Astrocyte (in vitro differentiated cells and primary cell): ENCODE measurements at regions not wholly inside any gene's neighbourhood (a gene's known extent, or its start where the extent isn't known, plus 50 kb on each side); places are given as distances from the start of the nearest gene placed in this dataset.

Source experiments
- CTCF ChIP-seq: IDR thresholded peaks from 2 replicates; pipeline ENCODE4 v1.5.1; 2011; ENCODE audit warnings: low read depth, mild to moderate bottlenecking, inconsistent platforms, low read length, moderate library complexity; ENCODE audit not compliant: insufficient read depth
- EZH2 ChIP-seq: IDR thresholded peaks from 2 replicates; pipeline ENCODE4 v1.6.1; 2012; ENCODE audit warnings: mild to moderate bottlenecking, low read length, inconsistent platforms; ENCODE audit not compliant: insufficient read depth

- TF ChIP-seq CTCF (no peak), EZH2 (no peak)
These were observed 616.0 kb upstream of the TBL1XR1 start for GRCh38 chr3:177813322-177813721.
